Endothelial cell of umbilical vein (primary cell): ENCODE measurements at regions not wholly inside any gene's neighbourhood (a gene's known extent, or its start where the extent isn't known, plus 50 kb on each side); places are given as distances from the start of the nearest gene placed in this dataset.

ENCODE experiments used
- BruUV-seq: library from RNA; stranded (reverse); fragments of 400-500 nt; replicated peaks from 2 replicates; lab custom pipeline; 2021; lab: Mats Ljungman, UMichigan
- CTCF ChIA-PET: fragments of 300-600, 350-600 bp; sonication (Branson Sonifier 250); formaldehyde crosslinking; loops from one replicate; lab custom pipeline; 2021; ENCODE audit warnings: antibody characterized with exemption, inconsistent platforms; lab: Charles Lee
- POLR2A ChIA-PET: fragments of 300-600, 350-600 bp; sonication (Branson Sonifier 250); formaldehyde crosslinking; loops from one replicate; lab custom pipeline; 2021; ENCODE audit warnings: antibody characterized with exemption, inconsistent platforms; lab: Charles Lee
- DNase-seq: peaks from one replicate; pipeline ENCODE4 v3.0.0-alpha.2; 2011; ENCODE audit warnings: low read depth, low spot score
- FAIRE-seq: peaks from 2 replicates; lab custom pipeline; 2011; peaks lifted over from hg19 to GRCh38; lab: Jason Lieb, UNC
- H2AFZ ChIP-seq: 2 replicates; pipeline ENCODE4 v1.6.0; 2012; ENCODE audit warnings: low read depth, low read length, control low read depth, inconsistent platforms
- H3K27ac ChIP-seq: 2 replicates; pipeline ENCODE4 v1.5.1; 2011; ENCODE audit warnings: low read depth, mild to moderate bottlenecking, control low read depth, low read length, moderate library complexity; ENCODE audit not compliant: insufficient read depth
- H3K27me3 ChIP-seq, 2 experiments: 2 replicates each; pipeline versions ENCODE4 v1.6.0 to v1.6.1; 2011; ENCODE audit warnings: low read length in 2 of 2, mixed read lengths in 1 of 2; ENCODE audit not compliant: control insufficient read depth in 2 of 2, insufficient read depth in 2 of 2
- H3K36me3 ChIP-seq, 2 experiments: 2 replicates in 1 of 2; 3 replicates in 1 of 2; pipeline ENCODE4 v1.5.1; 2011; ENCODE audit warnings: low read length in 2 of 2, mild to moderate bottlenecking in 1 of 2, moderate library complexity in 1 of 2; ENCODE audit not compliant: control insufficient read depth in 2 of 2, insufficient read depth in 2 of 2; ENCODE audit errors: extremely low read depth in 1 of 2
- H3K4me1 ChIP-seq: 3 replicates; pipeline ENCODE4 v1.5.1; 2011; ENCODE audit warnings: mild to moderate bottlenecking, low read length; ENCODE audit not compliant: control insufficient read depth, insufficient read depth; ENCODE audit errors: extremely low read depth
- H3K4me2 ChIP-seq: 2 replicates; pipeline ENCODE4 v1.6.1; 2011; ENCODE audit warnings: low read length, control low read depth, mixed read lengths; ENCODE audit not compliant: insufficient read depth
- H3K4me3 ChIP-seq, 3 experiments: fragments of 200-600 bp in 1 of 3; sonication (generic), shearing (Covaris generic) in 1 of 3; replicated peaks in 1 of 3; 2 replicates each; pipeline ENCODE4 v1.5.1; 2011 to 2016; ENCODE audit warnings: control low read depth in 3 of 3, low read length in 3 of 3, mild to moderate bottlenecking in 2 of 3, inconsistent platforms in 1 of 3, low read depth in 1 of 3, moderate library complexity in 1 of 3; ENCODE audit not compliant: insufficient read depth in 1 of 3
- H3K79me2 ChIP-seq: 2 replicates; pipeline ENCODE4 v1.6.0; 2012; ENCODE audit warnings: low read length, inconsistent platforms; ENCODE audit not compliant: control insufficient read depth, insufficient read depth
- H3K9ac ChIP-seq: replicated peaks from 2 replicates; pipeline ENCODE3; 2011; ENCODE audit warnings: low read length, control low read depth; ENCODE audit not compliant: insufficient read depth; ENCODE audit errors: extremely low read depth
- H3K9me1 ChIP-seq: replicated peaks from 3 replicates; pipeline ENCODE4 v1.6.0; 2011; ENCODE audit warnings: mild to moderate bottlenecking, low read length; ENCODE audit not compliant: control insufficient read depth, insufficient read depth; ENCODE audit errors: extremely low read depth
- H3K9me3 ChIP-seq: replicated peaks from 2 replicates; pipeline ENCODE4 v1.5.1; 2012; ENCODE audit warnings: low read length, inconsistent platforms; ENCODE audit not compliant: control insufficient read depth, insufficient read depth
- H4K20me1 ChIP-seq: replicated peaks from 2 replicates; pipeline ENCODE3; 2011; ENCODE audit warnings: mild to moderate bottlenecking, low read length; ENCODE audit not compliant: control insufficient read depth, insufficient read depth; ENCODE audit errors: extremely low read depth
- EZH2 ChIP-seq: IDR thresholded peaks from 2 replicates; pipeline ENCODE4 v1.6.1; 2012; ENCODE audit warnings: borderline replicate concordance, low read depth, mild to moderate bottlenecking, moderate library complexity, low read length, inconsistent platforms; ENCODE audit not compliant: severe bottlenecking
- FOS ChIP-seq: IDR thresholded peaks from 2 replicates; pipeline ENCODE4 v1.6.1; 2011; ENCODE audit warnings: mild to moderate bottlenecking, low read length, moderate library complexity, borderline replicate concordance; ENCODE audit not compliant: insufficient read depth
- GATA2 ChIP-seq: IDR thresholded peaks from 2 replicates; pipeline ENCODE4 v1.7.0; 2011; ENCODE audit warnings: low read depth, mild to moderate bottlenecking, moderate library complexity, mixed read lengths, low read length; ENCODE audit not compliant: insufficient read length, insufficient read depth
- JUN ChIP-seq: IDR thresholded peaks from 2 replicates; pipeline ENCODE4 v1.6.1; 2011; ENCODE audit warnings: borderline replicate concordance, low read depth; ENCODE audit not compliant: insufficient read length, insufficient read depth
- MYC ChIP-seq: IDR thresholded peaks from one replicate; pipeline ENCODE4 v1.6.1; 2011; ENCODE audit warnings: mild to moderate bottlenecking, low read depth, low read length
- POLR2A ChIP-seq: IDR thresholded peaks from 2 replicates; pipeline ENCODE4 v1.6.1; 2012; ENCODE audit warnings: low read depth, mild to moderate bottlenecking, control low read depth, low read length
- POLR2AphosphoS5 ChIP-seq: IDR thresholded peaks from 2 replicates; pipeline ENCODE4 v1.6.1; 2012; ENCODE audit warnings: low read depth, mild to moderate bottlenecking, control low read depth, low read length, moderate library complexity; ENCODE audit not compliant: insufficient read depth
- dilution Hi-C: fragments of 300-500 bp; cut with MboI; formaldehyde crosslinking; loops from one replicate; pipeline ENCODE4 v1.15.0; 2019; ENCODE audit warnings: low sequenced_read_pairs; ENCODE audit not compliant: extremely low pct_ligation_motif_present
- intact Hi-C: fragments of 100-400 bp; cut with micrococcal nuclease; formaldehyde crosslinking; loops from one replicate; pipeline ENCODE4 v1.10.0; 2022
- TF ChIP-seq, protein P1 (sequence below), 2 donors: IDR thresholded peaks; 1 replicate in 1 of 2; 2 replicates in 1 of 2; pipeline ENCODE4 v1.5.1; 2011; ENCODE audit warnings: low read length in 2 of 2, mild to moderate bottlenecking in 2 of 2, moderate library complexity in 2 of 2, control low read depth in 1 of 2, inconsistent platforms in 1 of 2, low read depth in 1 of 2; ENCODE audit not compliant: insufficient read depth in 1 of 2; ENCODE audit errors: extremely low read depth in 1 of 2
- TF ChIP-seq, protein P2 (sequence below): IDR thresholded peaks from 2 replicates; pipeline ENCODE4 v1.6.1; 2011; ENCODE audit not compliant: insufficient read depth, insufficient read length

DNA sequence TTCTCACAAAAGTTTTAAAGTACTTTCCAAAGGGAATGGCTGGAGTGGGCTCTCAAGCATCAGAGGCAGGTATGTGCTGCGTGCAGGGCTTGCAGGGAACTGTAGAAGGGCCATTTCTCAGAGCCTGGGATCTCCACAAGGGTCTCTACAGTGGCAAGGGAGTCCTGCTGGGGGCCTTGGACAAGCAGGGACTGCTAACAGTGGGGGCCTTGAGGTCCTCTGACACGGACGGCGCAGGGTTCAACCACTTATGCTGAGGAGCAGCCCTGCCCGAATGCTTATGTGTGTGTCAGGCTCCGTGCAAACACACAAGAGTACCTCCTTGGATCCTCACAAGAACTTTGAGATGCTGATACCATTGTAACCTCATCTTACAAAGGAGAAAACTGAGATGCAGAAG, 342.1 kb upstream of the COBL start:
- POLR2A ChIA-PET = no interaction called here
- no peaks in the 10 kb centered on the region for H3K79me2 ChIP-seq
- CTCF ChIA-PET = no interaction called here
- H3K27ac ChIP-seq = no peak overlapping the region
- no peak overlapping the region for H3K4me2 ChIP-seq
- H3K27me3 ChIP-seq = no peaks in the 10 kb centered on the region
- H3K4me3 ChIP-seq = no peak overlapping the region
- DNase-seq = no peak
- H2AFZ ChIP-seq = no peak overlapping the region
- peaks cover 5% of the 10 kb centered on the region for H3K9me3 ChIP-seq
- H3K9me1 ChIP-seq = no peaks in the 10 kb centered on the region
- no peaks in the 10 kb centered on the region for H4K20me1 ChIP-seq
- intact Hi-C loops (no loop called here), dilution Hi-C loops (no loop called here)
- no peaks in the 10 kb centered on the region for H3K36me3 ChIP-seq
- BruUV-seq = no TSS peak
- no peak for FAIRE-seq
- no peak overlapping the region for H3K9ac ChIP-seq
- H3K4me1 ChIP-seq = no peaks in the 10 kb centered on the region
- TF ChIP-seq, protein P1, sequence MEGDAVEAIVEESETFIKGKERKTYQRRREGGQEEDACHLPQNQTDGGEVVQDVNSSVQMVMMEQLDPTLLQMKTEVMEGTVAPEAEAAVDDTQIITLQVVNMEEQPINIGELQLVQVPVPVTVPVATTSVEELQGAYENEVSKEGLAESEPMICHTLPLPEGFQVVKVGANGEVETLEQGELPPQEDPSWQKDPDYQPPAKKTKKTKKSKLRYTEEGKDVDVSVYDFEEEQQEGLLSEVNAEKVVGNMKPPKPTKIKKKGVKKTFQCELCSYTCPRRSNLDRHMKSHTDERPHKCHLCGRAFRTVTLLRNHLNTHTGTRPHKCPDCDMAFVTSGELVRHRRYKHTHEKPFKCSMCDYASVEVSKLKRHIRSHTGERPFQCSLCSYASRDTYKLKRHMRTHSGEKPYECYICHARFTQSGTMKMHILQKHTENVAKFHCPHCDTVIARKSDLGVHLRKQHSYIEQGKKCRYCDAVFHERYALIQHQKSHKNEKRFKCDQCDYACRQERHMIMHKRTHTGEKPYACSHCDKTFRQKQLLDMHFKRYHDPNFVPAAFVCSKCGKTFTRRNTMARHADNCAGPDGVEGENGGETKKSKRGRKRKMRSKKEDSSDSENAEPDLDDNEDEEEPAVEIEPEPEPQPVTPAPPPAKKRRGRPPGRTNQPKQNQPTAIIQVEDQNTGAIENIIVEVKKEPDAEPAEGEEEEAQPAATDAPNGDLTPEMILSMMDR (IDR thresholded peaks at IDR 0.05; ENCODE audit: extremely low read depth in 1 of 2, insufficient read depth in 1 of 2, low read depth in 1 of 2, low read length in 2 of 2) = no peak
- TF ChIP-seq POLR2A (no peak), JUN (no peak), MYC (no peak), FOS (no peak), EZH2 (no peak), POLR2AphosphoS5 (no peak), GATA2 (no peak)
- TF ChIP-seq, protein P2, sequence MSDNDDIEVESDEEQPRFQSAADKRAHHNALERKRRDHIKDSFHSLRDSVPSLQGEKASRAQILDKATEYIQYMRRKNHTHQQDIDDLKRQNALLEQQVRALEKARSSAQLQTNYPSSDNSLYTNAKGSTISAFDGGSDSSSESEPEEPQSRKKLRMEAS = no peak
